ENCODE measurements at regions not wholly inside any gene's neighbourhood (a gene's known extent, or its start where the extent isn't known, plus 50 kb on each side); places are given as distances from the start of the nearest gene placed in this dataset.

DNA sequence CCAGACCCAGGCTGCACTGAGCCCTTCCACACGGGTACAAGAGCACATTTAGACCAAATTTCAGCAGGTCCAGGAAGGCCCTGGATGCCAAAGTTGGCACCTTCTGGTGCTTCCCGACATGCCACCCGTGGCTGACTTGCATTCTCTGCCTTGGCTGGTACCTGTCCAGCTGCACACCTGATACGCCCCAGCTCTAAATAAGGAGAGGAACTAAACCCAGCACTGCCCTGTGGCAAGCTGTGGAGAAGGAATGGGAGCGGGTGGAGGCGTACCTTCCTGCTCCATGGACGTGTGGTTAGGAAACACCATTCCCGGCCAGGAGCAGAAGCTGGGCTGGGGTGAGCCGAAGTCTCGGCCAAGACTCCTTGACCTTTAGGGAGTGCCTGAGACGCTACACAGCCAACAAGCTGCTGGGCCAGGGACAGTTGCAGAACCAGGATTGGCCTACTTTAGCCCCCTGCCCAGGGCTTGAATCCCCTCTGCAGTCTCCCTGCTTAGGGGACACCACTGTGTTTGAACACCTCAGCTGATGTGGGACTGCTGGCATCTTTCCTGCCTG lies 86.5 kb upstream of the TAF1B start:
- DNase-seq (ENCODE audit: low read depth): no peak

- no peak for DNase-seq (ENCODE audit: low read depth)
These were observed 85.6 kb upstream of the TAF1B start for GRCh38 chr2:9757501-9758264.

DNA sequence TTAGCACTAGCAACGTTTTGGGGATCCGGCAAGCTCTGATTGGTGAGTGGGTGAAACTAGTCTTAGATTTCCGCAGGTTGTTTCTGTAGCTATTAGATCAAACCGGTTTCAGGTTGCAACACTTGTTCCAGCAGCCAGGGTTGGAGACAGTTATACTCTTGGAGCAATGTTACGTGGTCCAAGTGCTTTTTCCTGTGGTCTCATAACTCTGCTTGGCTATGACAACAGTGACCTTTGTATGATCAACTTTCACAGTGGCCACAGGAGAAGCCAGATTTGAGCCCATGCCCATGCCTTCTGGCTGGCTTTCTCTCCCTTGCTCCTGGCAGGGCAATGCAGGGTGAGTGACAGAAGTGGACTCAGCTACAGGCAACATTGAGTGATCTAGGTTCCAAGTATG lies 84.5 kb upstream of the TAF1B start:
- no peak for DNase-seq (ENCODE audit: low read depth)

GRCh38 chr2:9760069-9760901 lies 83.0 kb upstream of the TAF1B start:
- DNase-seq (ENCODE audit: low read depth): no peak

DNA sequence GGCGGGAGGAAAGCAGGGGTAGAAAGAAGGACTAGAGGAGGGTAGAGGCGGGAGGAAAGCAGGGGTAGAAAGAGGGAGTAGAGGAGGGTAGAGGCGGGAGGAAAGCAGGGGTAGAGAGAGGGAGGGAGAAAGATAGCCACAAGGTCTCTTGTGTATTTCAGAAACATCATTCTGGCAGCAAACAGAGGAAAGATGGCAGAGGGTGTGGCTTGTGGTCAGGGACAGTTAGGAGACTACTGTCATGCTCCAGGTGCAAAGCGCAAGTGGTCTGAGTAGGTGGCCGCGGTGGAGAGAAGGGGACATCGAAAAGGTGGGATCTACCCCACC lies 82.4 kb upstream of the TAF1B start:
- DNase-seq (ENCODE audit: low read depth): no peak

GRCh38 chr2:9761577-9761976 lies 81.7 kb upstream of the TAF1B start:
- DNase-seq (ENCODE audit: low read depth): no peak

GRCh38 chr2:9762164-9762563 lies 81.1 kb upstream of the TAF1B start:
- DNase-seq (ENCODE audit: low read depth): no peak

DNA sequence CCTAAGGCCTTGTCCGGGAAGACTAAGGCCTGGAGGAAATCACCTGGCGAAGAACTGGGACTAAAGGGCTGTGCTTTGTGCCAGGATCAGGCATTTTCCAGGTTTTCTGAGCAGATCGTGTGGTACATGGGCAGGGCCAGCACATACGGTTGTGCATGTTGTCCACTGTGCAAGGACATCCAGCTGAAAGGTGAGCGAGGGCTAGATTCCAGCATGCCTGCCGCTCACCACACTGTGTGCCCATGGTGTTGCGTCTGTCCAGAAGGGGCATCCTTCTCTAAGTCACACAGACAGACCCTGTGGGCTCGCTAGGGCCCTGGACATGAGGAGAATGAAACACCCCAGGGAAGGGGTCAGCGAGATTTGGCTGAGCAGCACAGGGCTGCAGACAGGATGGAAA lies 80.3 kb upstream of the TAF1B start:
- DNase-seq (ENCODE audit: low read depth): no peak

DNA sequence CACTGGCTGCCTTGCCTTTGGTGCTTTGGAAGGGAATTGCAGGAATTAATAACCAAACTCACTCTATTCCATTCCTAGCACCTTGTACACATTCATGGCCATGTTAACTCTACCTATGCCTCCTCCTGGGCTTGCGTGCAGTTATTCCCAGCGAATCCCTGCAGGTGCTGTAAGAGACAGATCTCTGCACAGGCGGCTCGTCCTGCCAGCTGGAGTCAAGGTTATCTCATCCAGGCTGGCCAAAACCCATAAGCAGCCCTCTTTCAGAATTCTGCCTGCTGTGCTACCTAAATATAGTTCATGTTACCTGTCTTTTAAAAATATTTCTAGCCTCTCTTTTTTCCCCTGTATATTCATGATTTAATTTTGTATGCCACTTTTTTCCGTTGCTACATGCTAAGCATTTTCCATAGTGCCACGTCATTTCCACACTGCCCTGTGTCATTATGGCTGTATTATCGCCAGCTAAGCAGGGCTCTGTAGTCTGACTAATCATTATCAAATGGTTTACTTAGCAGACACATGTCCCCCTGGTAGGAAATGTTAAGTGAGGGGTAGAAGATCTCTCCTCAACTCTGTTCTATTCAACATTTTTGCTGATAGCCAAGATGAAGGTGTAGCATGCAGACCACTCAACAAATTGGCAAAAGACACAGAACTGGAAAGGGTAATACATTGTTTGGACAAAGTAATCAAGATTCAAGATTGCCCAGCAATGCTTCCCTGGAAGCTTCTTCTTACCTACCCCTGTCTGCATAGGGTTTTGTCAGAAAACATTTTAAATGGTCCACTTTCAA lies 79.7 kb upstream of the TAF1B start:
- no peak for DNase-seq (ENCODE audit: low read depth)

DNA sequence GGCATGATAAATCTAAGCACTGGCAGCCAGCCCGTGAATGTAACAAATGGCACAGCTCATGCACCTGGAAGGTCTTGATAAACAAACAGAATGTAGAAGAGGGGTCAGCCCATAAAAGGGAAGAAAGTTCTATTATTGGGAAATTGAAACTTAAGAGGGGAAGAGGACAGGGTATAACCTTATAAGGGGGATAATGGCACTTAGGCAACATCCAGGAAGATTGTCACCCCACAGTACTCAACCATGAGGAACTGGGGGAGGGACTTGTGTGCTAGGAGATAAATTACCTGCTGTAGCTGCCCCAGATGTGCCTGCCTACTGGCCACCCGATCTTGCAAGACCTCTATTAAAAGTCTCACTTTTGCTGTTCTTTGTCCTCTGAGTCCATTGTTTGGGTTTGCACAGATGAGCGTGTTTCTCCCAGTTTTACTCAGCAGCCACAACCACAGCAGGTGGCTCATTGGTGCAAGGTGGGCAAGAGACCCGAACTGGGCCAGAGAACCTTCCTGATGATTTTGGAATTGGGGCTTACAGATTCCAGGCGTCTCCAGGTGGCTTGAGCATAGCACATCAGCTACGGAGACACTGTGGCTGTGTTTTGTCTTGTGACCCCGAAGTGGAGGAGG lies 79.0 kb upstream of the TAF1B start:
- no peak for DNase-seq (ENCODE audit: low read depth)

DNA sequence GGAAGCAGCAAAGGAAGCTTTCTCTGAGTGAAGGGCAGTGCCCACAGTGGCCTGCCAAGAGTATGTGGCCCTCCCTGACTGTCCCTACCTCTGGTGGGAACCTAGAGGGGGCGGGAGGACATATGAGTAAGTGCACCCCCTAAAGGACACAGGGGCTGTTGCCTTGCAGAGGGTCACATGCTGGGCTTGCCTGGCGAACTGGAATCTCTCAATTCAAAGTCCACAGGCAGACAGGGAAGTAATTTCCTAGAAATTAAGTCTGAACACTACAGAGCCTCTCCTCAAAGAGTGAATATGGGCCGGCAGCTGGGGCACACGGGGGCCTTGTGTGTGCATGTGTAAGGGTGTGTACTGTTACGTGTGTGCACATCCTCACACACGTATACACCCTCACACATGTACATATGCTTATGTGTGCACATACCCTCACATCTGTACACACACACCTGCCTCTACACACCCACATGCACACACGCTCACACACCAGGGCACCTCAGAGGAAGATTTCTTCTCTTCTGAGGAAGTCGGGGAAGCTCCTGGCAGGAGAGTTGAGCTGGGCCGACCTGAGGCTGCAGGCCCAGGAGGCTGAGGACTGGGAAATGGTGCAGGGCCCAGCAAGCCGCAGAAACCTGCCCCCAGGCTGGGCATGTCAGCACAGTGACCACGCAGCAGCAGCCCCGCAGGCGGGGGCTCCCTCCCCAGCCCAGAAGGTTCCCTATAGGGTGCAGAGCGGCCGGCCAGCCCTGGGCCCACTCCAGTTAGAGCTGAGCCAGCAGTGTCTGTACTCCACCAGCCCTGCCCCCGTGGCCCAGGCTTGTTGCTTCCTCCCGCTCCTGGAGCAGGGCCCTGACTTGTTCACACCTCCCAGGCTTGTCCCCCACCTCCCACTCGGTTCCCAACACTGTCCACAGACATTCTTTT lies 77.4 kb upstream of the TAF1B start:
- no peak for DNase-seq (ENCODE audit: low read depth)

DNA sequence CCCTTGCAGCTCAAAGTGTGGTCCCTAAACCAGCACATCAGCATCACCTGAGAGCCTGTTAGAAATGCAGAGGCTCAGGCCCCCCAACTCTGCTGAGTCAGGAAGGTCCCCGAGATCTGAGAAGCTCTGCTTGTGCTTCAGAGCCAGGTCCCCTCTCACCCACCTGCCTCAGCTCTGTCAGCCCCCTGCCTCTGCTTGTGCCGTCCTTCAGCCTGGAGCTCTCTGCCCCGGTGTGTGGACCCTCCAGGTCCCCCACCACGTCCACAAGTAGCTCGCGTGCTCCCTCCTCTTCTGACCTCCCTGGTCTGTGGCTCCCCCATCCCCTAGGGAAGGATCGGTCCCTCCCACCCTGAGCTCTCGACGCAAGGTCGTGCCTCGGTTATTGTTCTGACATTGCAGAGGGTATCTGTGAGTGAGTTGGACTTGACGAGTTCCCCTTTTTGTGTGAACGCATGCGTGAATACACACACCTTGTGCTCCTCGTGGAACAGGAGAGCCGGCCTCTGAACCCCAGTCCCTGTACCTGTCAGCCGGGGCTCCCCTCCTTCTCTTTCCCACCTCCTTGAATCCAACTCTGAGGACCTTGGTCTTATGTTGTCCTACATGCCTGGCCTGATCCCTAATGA lies 75.5 kb upstream of the TAF1B start:
- no peak for DNase-seq (ENCODE audit: low read depth)

GRCh38 chr2:9768388-9768787 lies 74.9 kb upstream of the TAF1B start:
- DNase-seq (ENCODE audit: low read depth): no peak

- DNase-seq (ENCODE audit: low read depth): no peak
These were observed 73.9 kb upstream of the TAF1B start for GRCh38 chr2:9769171-9770005.

- DNase-seq (ENCODE audit: low read depth): no peak
These were observed 73.3 kb upstream of the TAF1B start for GRCh38 chr2:9770006-9770307.

- peak; percentile 72 for DNase-seq (ENCODE audit: low read depth)
These were observed 72.8 kb upstream of the TAF1B start for GRCh38 chr2:9770308-9771100.

- no peak for DNase-seq (ENCODE audit: low read depth)
These were observed 72.2 kb upstream of the TAF1B start for GRCh38 chr2:9771101-9771449.

DNA sequence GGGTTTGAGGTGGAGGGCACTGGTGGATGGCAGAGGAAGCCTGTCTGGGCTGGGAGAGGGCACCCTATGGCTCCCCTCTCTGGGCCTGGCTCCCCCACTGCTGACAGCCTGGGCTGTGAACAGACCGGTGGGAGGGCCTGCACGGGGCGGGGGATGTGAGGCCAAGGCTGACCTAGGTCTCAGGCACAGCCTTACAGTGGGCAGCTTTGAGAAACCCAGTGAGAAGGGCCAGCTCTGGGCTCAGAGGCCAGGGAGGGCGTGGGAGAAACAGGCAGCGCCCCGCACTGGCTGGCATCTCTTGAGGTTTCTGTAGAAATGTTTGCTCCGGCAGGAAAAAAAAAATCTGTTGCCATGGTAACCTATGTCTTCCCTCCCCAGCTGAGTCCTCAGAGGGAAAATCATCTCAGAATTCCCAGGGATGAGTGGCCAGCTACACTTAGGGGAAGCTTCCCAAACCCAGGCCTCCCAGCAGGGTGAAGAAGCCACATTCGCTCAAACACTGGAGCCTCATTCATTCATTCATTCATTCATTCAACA lies 71.7 kb upstream of the TAF1B start:
- no peak for DNase-seq (ENCODE audit: low read depth)

Measured in CMK (cell line).